ENCODE measurements at regions not wholly inside any gene's neighbourhood (a gene's known extent, or its start where the extent isn't known, plus 50 kb on each side); places are given as distances from the start of the nearest gene placed in this dataset.

DNA sequence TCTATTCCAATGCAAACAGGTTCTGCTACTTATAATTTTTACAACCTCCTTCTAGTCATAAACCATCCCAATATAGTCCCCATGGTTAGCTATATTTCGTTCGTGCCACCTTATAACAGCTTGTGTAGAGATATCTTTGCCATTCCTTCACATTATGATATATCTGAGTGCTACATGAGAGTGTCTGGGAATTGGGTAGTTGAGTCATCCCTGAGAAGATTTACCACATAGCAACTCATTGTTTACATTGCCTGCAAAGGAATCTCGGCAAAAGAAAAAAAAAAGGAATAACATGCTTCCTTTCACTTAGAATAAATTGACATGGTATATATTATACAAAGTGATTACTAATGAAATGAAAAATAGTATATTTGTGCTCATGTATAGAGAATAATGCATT lies 86.0 kb upstream of the VGLL3 start:
- ChIA-PET SMC1A (ENCODE audit: uncharacterized antibody, unreplicated experiment) (no interaction called here), CTCF (no interaction called here), RAD21 (ENCODE audit: unreplicated experiment) (no interaction called here), POLR2A (no interaction called here)
- H3K4me1 ChIP-seq (ENCODE audit: control insufficient read depth, insufficient read depth, low read length), result no peaks in the 10 kb centered on the region
- no peak overlapping the region for H3K9ac ChIP-seq (ENCODE audit: control insufficient read depth, insufficient read depth, low read length)
- 51% methylated on average over 3 of the region's 3 CpGs for WGBS (ENCODE audit: insufficient coverage, insufficient replicate concordance, low lambda C conversion rate, missing lambda C conversion rate)
- ATAC-seq (no peak), DNase-seq (ENCODE audit: low read depth, low spot score) (no peak), FAIRE-seq (no peak)
- H3K4me3 ChIP-seq, result no peak overlapping the region
- intact Hi-C loops (cut with micrococcal nuclease; ENCODE audit: unreplicated experiment) (no loop called here), in situ Hi-C loops (cut with MboI) (no loop called here)
- TF ChIP-seq, protein P1, sequence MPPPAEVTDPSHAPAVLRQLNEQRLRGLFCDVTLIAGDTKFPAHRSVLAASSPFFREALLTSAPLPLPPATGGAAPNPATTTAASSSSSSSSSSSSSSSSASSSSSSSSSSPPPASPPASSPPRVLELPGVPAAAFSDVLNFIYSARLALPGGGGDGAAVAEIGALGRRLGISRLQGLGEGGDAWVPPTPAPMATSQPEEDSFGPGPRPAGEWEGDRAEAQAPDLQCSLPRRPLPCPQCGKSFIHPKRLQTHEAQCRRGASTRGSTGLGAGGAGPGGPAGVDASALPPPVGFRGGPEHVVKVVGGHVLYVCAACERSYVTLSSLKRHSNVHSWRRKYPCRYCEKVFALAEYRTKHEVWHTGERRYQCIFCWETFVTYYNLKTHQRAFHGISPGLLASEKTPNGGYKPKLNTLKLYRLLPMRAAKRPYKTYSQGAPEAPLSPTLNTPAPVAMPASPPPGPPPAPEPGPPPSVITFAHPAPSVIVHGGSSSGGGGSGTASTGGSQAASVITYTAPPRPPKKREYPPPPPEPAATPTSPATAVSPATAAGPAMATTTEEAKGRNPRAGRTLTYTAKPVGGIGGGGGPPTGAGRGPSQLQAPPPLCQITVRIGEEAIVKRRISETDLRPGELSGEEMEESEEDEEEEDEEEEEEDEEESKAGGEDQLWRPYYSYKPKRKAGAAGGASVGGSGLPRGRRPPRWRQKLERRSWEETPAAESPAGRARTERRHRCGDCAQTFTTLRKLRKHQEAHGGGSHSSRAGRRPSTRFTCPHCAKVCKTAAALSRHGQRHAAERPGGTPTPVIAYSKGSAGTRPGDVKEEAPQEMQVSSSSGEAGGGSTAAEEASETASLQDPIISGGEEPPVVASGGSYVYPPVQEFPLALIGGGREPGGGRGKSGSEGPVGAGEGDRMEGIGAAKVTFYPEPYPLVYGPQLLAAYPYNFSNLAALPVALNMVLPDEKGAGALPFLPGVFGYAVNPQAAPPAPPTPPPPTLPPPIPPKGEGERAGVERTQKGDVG (CRISPR knock-in tag; IDR thresholded peaks at IDR 0.05), result no peak
- TF ChIP-seq CHD2 (IDR thresholded peaks at IDR 0.05; ENCODE audit: borderline replicate concordance, low read depth, low read length) (no peak), BRCA1 (IDR thresholded peaks at IDR 0.05; ENCODE audit: low read depth, low read length) (no peak), SP1 (IDR thresholded peaks at IDR 0.05; ENCODE audit: low read depth, low read length) (no peak), BMI1 (IDR thresholded peaks at IDR 0.05; ENCODE audit: borderline replicate concordance) (no peak), SIX5 (IDR thresholded peaks at IDR 0.05; ENCODE audit: low read depth, low read length, severe bottlenecking) (no peak), SREBF1 (IDR thresholded peaks at IDR 0.05; ENCODE audit: low read length) (no peak), CBX3 (IDR thresholded peaks at IDR 0.05; ENCODE audit: borderline replicate concordance, low read depth) (no peak), NRF1 (conservative IDR thresholded peaks at IDR 0.05; ENCODE audit: low read depth, low read length) (no peak), HDAC2 (IDR thresholded peaks at IDR 0.05) (no peak), SIN3A (IDR thresholded peaks at IDR 0.05; ENCODE audit: low read depth, low read length) (no peak), WRNIP1 (IDR thresholded peaks at IDR 0.05; ENCODE audit: borderline replicate concordance, low read depth, low read length) (no peak), SKIL (IDR thresholded peaks at IDR 0.05; ENCODE audit: low read depth, poor library complexity, severe bottlenecking) (no peak), EED (IDR thresholded peaks at IDR 0.05; ENCODE audit: low read depth) (no peak), JUND (IDR thresholded peaks at IDR 0.05; ENCODE audit: low read depth, low read length) (no peak), TBL1XR1 (IDR thresholded peaks at IDR 0.05; ENCODE audit: low read depth, low read length) (no peak), POLR2AphosphoS2 (IDR thresholded peaks at IDR 0.05; ENCODE audit: low read depth, low read length) (no peak), SPI1 (IDR thresholded peaks at IDR 0.05; ENCODE audit: borderline replicate concordance, insufficient read depth, low read depth, low read length) (no peak), KAT2A (conservative IDR thresholded peaks at IDR 0.05; ENCODE audit: control insufficient read depth, low read depth, low read length) (no peak)
- TF ChIP-seq, protein P2, sequence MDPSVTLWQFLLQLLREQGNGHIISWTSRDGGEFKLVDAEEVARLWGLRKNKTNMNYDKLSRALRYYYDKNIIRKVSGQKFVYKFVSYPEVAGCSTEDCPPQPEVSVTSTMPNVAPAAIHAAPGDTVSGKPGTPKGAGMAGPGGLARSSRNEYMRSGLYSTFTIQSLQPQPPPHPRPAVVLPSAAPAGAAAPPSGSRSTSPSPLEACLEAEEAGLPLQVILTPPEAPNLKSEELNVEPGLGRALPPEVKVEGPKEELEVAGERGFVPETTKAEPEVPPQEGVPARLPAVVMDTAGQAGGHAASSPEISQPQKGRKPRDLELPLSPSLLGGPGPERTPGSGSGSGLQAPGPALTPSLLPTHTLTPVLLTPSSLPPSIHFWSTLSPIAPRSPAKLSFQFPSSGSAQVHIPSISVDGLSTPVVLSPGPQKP (IDR thresholded peaks at IDR 0.05; ENCODE audit: low read depth, low read length), result no peak
- H4K20me1 ChIP-seq (ENCODE audit: control insufficient read depth, insufficient read depth), result no peaks in the 10 kb centered on the region
- no peak overlapping the region for H3K4me2 ChIP-seq (ENCODE audit: control insufficient read depth, insufficient read depth)
- no peaks in the 10 kb centered on the region for H3K9me3 ChIP-seq (replicated peaks; ENCODE audit: control insufficient read depth, insufficient read depth, low read length)
- no peaks in the 10 kb centered on the region for H3K36me3 ChIP-seq (ENCODE audit: control insufficient read depth in 2 of 2, insufficient read depth in 2 of 2, low read length in 1 of 2)
- no TSS peak for BruUV-seq (replicated peaks)
- H3K79me2 ChIP-seq (ENCODE audit: control insufficient read depth, insufficient read depth, low read length), result no peaks in the 10 kb centered on the region
- no peak overlapping the region for H2AFZ ChIP-seq (ENCODE audit: control insufficient read depth, low read depth, low read length)
- H3K27ac ChIP-seq (ENCODE audit: control insufficient read depth, insufficient read depth), result no peak overlapping the region
- H3K27me3 ChIP-seq (replicated peaks in 1 of 2; ENCODE audit: control insufficient read depth in 2 of 2, insufficient read depth in 2 of 2, low read length in 1 of 2), result no peaks in the 10 kb centered on the region
